IPS DF 6.9 (cell line): ENCODE measurements at regions not wholly inside any gene's neighbourhood (a gene's known extent, or its start where the extent isn't known, plus 50 kb on each side); places are given as distances from the start of the nearest gene placed in this dataset.

Experiments used
- DNase-seq: peaks from one replicate; pipeline ENCODE4 v3.0.0-alpha.2; 2013; ENCODE audit warnings: low read depth, low spot score
- H3K27ac ChIP-seq: one replicate; pipeline ENCODE4 v1.5.1; 2013; ENCODE audit warnings: low read length, control low read depth
- H3K27me3 ChIP-seq: 2 replicates; pipeline ENCODE4 v1.6.1; 2013; ENCODE audit warnings: mild to moderate bottlenecking, low read length; ENCODE audit not compliant: control insufficient read depth, insufficient read depth
- H3K36me3 ChIP-seq: 2 replicates; pipeline ENCODE4 v1.6.1; 2013; ENCODE audit warnings: low read length; ENCODE audit not compliant: control insufficient read depth, insufficient read depth
- H3K4me1 ChIP-seq: 2 replicates; pipeline ENCODE4 v1.6.1; 2013; ENCODE audit warnings: low read length; ENCODE audit not compliant: control insufficient read depth, insufficient read depth
- H3K4me3 ChIP-seq: 2 replicates; pipeline ENCODE4 v1.5.1; 2013; ENCODE audit warnings: mild to moderate bottlenecking, low read length
- H3K9me3 ChIP-seq: 2 replicates; pipeline ENCODE4 v1.6.1; 2013; ENCODE audit warnings: low read length, inconsistent platforms; ENCODE audit not compliant: control insufficient read depth, insufficient read depth
- WGBS: extraction: QIAGEN DNeasy Blood & Tissue Kit; methylation state at CpG from one replicate; pipeline ENCODE4 v1.1.7; 2013; ENCODE audit warnings: mixed read lengths, missing lambda C conversion rate; ENCODE audit not compliant: insufficient read length, insufficient coverage; 5-methylcytosine and 5-hydroxymethylcytosine counted together

GRCh38 chr7:115260381-115260780 lies 338.5 kb downstream of the MDFIC start:
- Histone ChIP-seq H3K27me3 (no peaks in the 10 kb centered on the region), H3K36me3 (no peaks in the 10 kb centered on the region), H3K9me3 (no peaks in the 10 kb centered on the region), H3K27ac (no peak overlapping the region), H3K4me1 (no peaks in the 10 kb centered on the region), H3K4me3 (no peak overlapping the region)
- no peak for DNase-seq
- no CpG with 5 or more reads among the region's 2 CpGs for WGBS

GRCh38 chr7:115252461-115252860 lies 330.6 kb downstream of the MDFIC start:
- DNase-seq = no peak
- Histone ChIP-seq H3K27ac (no peak overlapping the region), H3K4me1 (no peaks in the 10 kb centered on the region), H3K27me3 (no peaks in the 10 kb centered on the region), H3K36me3 (no peaks in the 10 kb centered on the region), H3K9me3 (no peaks in the 10 kb centered on the region), H3K4me3 (no peak overlapping the region)
- WGBS = no CpG with 5 or more reads among the region's 3 CpGs

- Histone ChIP-seq H3K27me3 (no peaks in the 10 kb centered on the region), H3K4me1 (no peaks in the 10 kb centered on the region), H3K4me3 (no peak overlapping the region), H3K27ac (no peak overlapping the region), H3K36me3 (no peaks in the 10 kb centered on the region), H3K9me3 (no peaks in the 10 kb centered on the region)
- no peak for DNase-seq
- no CpG with 5 or more reads among the region's 1 CpG for WGBS
These were observed 327.2 kb downstream of the MDFIC start for GRCh38 chr7:115249080-115249479.

GRCh38 chr7:115241151-115241550 lies 319.3 kb downstream of the MDFIC start:
- Histone ChIP-seq H3K4me3 (no peak overlapping the region), H3K9me3 (no peaks in the 10 kb centered on the region), H3K27ac (no peak overlapping the region), H3K36me3 (no peaks in the 10 kb centered on the region), H3K4me1 (no peaks in the 10 kb centered on the region), H3K27me3 (no peaks in the 10 kb centered on the region)
- WGBS = no CpG with 5 or more reads among the region's 1 CpG
- no peak for DNase-seq

- no CpG with 5 or more reads among the region's 1 CpG for WGBS
These were observed 318.3 kb downstream of the MDFIC start for GRCh38 chr7:115240242-115240641.

GRCh38 chr7:115235075-115235474 lies 313.2 kb downstream of the MDFIC start:
- WGBS = no CpG with 5 or more reads among the region's 2 CpGs
- no peaks in the 10 kb centered on the region; the same call in 1 of the 2 replicates for H3K27me3 ChIP-seq
- no peak for DNase-seq

More at GRCh38 chr7:115240242-115240641, 318.3 kb downstream of the MDFIC start:
- no peaks in the 10 kb centered on the region for H3K9me3 ChIP-seq
- no peak for DNase-seq
- H3K4me1 ChIP-seq = no peaks in the 10 kb centered on the region
- H3K27ac ChIP-seq = no peak overlapping the region
- H3K36me3 ChIP-seq = no peaks in the 10 kb centered on the region
- no peaks in the 10 kb centered on the region for H3K27me3 ChIP-seq
- H3K4me3 ChIP-seq = no peak overlapping the region

GRCh38 chr7:115233809-115234208 lies 311.9 kb downstream of the MDFIC start:
- Histone ChIP-seq H3K36me3 (no peaks in the 10 kb centered on the region), H3K4me3 (no peak overlapping the region), H3K9me3 (no peaks in the 10 kb centered on the region), H3K4me1 (no peaks in the 10 kb centered on the region), H3K27me3 (peaks cover 7% of the 10 kb centered on the region), H3K27ac (no peak overlapping the region)
- no peak for DNase-seq
- no CpG with 5 or more reads among the region's 3 CpGs for WGBS

More at GRCh38 chr7:115235075-115235474, 313.2 kb downstream of the MDFIC start:
- no peak overlapping the region for H3K4me3 ChIP-seq
- no peaks in the 10 kb centered on the region for H3K36me3 ChIP-seq
- H3K9me3 ChIP-seq = no peaks in the 10 kb centered on the region
- H3K27ac ChIP-seq = no peak overlapping the region
- H3K4me1 ChIP-seq = no peaks in the 10 kb centered on the region

- H3K4me3 ChIP-seq = no peak overlapping the region
- H3K27ac ChIP-seq = no peak overlapping the region
- no peaks in the 10 kb centered on the region for H3K36me3 ChIP-seq
- no peak for DNase-seq
- no peaks in the 10 kb centered on the region for H3K9me3 ChIP-seq
- WGBS = no CpG with 5 or more reads among the region's 3 CpGs
- H3K4me1 ChIP-seq = no peaks in the 10 kb centered on the region
- peaks cover 18% of the 10 kb centered on the region for H3K27me3 ChIP-seq
These were observed 310.1 kb downstream of the MDFIC start for GRCh38 chr7:115232041-115232440.

- Histone ChIP-seq H3K4me1 (no peaks in the 10 kb centered on the region), H3K36me3 (no peaks in the 10 kb centered on the region), H3K27ac (no peak overlapping the region), H3K4me3 (no peak overlapping the region), H3K27me3 (peaks cover 18% of the 10 kb centered on the region), H3K9me3 (no peaks in the 10 kb centered on the region)
- no peak for DNase-seq
- WGBS = no CpG with 5 or more reads among the region's 1 CpG
These were observed 309.1 kb downstream of the MDFIC start for GRCh38 chr7:115230882-115231571.

- H3K27ac ChIP-seq = no peak overlapping the region
- no peaks in the 10 kb centered on the region for H3K4me1 ChIP-seq
- DNase-seq = no peak
- H3K27me3 ChIP-seq = peaks cover 32% of the 10 kb centered on the region
- WGBS = no CpG with 5 or more reads among the region's 8 CpGs
- H3K9me3 ChIP-seq = no peaks in the 10 kb centered on the region
- H3K36me3 ChIP-seq = no peaks in the 10 kb centered on the region
- no peak overlapping the region for H3K4me3 ChIP-seq
These were observed 307.7 kb downstream of the MDFIC start for GRCh38 chr7:115229401-115230105.
